Neuronal stem cell (in vitro differentiated cells): ENCODE measurements at regions not wholly inside any gene's neighbourhood (a gene's known extent, or its start where the extent isn't known, plus 50 kb on each side); places are given as distances from the start of the nearest gene placed in this dataset.

Experiments used
- DNase-seq: peaks from one replicate; pipeline ENCODE4 v3.0.0-alpha.2; 2013; ENCODE audit warnings: low spot score
- H2AFZ ChIP-seq: one replicate; pipeline ENCODE4 v1.6.1; 2013; ENCODE audit warnings: mild to moderate bottlenecking, low read length, inconsistent platforms
- H2AK5ac ChIP-seq: 2 replicates; pipeline ENCODE4 v1.6.1; 2013; ENCODE audit warnings: low read depth, mild to moderate bottlenecking, inconsistent platforms, low read length, moderate library complexity, mixed read lengths
- H2BK120ac ChIP-seq: 2 replicates; pipeline ENCODE4 v1.6.1; 2013; ENCODE audit warnings: low read depth, mild to moderate bottlenecking, inconsistent platforms, low read length, moderate library complexity, mixed read lengths
- H2BK12ac ChIP-seq: one replicate; pipeline ENCODE4 v1.6.1; 2013; ENCODE audit warnings: low read length, inconsistent platforms
- H2BK15ac ChIP-seq: 2 replicates; pipeline ENCODE4 v1.6.1; 2013; ENCODE audit warnings: mild to moderate bottlenecking, low read length, inconsistent platforms, mixed read lengths
- H2BK5ac ChIP-seq: one replicate; pipeline ENCODE4 v1.6.1; 2013; ENCODE audit warnings: inconsistent platforms, mild to moderate bottlenecking, low read length, moderate library complexity
- H3K14ac ChIP-seq: one replicate; pipeline ENCODE4 v1.6.1; 2013; ENCODE audit warnings: low read length, inconsistent platforms
- H3K18ac ChIP-seq: 2 replicates; pipeline ENCODE4 v1.6.1; 2013; ENCODE audit warnings: low read length, inconsistent platforms
- H3K23ac ChIP-seq: 2 replicates; pipeline ENCODE4 v1.6.1; 2013; ENCODE audit warnings: low read depth, mild to moderate bottlenecking, mixed read lengths, low read length, inconsistent platforms; ENCODE audit not compliant: poor library complexity
- H3K27ac ChIP-seq: replicated peaks from 3 replicates; pipeline ENCODE4 v1.5.1; 2013; ENCODE audit warnings: low read length, inconsistent platforms
- H3K27me3 ChIP-seq, 3 experiments: 2 replicates each; pipeline ENCODE4 v1.6.1; 2013; ENCODE audit warnings: low read length in 3 of 3, mild to moderate bottlenecking in 2 of 3, inconsistent platforms in 1 of 3, low read depth in 1 of 3, mixed read lengths in 1 of 3, moderate library complexity in 1 of 3; ENCODE audit not compliant: control insufficient read depth in 3 of 3, insufficient read depth in 3 of 3
- H3K36me3 ChIP-seq, 2 donors: replicated peaks in 1 of 2; 2 replicates each; pipeline ENCODE4 v1.6.1; 2013; ENCODE audit warnings: low read length in 2 of 2; ENCODE audit not compliant: control insufficient read depth in 2 of 2, insufficient read depth in 2 of 2
- H3K4ac ChIP-seq: 2 replicates; pipeline ENCODE4 v1.6.1; 2013; ENCODE audit warnings: inconsistent platforms, mild to moderate bottlenecking, low read length, moderate library complexity
- H3K4me1 ChIP-seq, 2 donors: 1 replicate in 1 of 2; 2 replicates in 1 of 2; pipeline ENCODE4 v1.6.1; 2013; ENCODE audit warnings: low read length in 2 of 2, low read depth in 1 of 2; ENCODE audit not compliant: control insufficient read depth in 2 of 2, insufficient read depth in 1 of 2
- H3K4me2 ChIP-seq: one replicate; pipeline ENCODE4 v1.6.1; 2013; ENCODE audit warnings: mild to moderate bottlenecking, low read length, inconsistent platforms; ENCODE audit not compliant: insufficient read depth, poor library complexity, severe bottlenecking
- H3K4me3 ChIP-seq, 2 donors: 2 replicates each; pipeline ENCODE4 v1.5.1; 2013; ENCODE audit warnings: low read length in 2 of 2, mild to moderate bottlenecking in 2 of 2, inconsistent platforms in 1 of 2, moderate library complexity in 1 of 2
- H3K79me1 ChIP-seq: one replicate; pipeline ENCODE4 v1.6.1; 2013; ENCODE audit warnings: low read depth, mild to moderate bottlenecking, inconsistent platforms, low read length, moderate library complexity
- H3K9ac ChIP-seq: one replicate; pipeline ENCODE4 v1.6.1; 2013; ENCODE audit warnings: mild to moderate bottlenecking, low read depth, low read length, inconsistent platforms; ENCODE audit not compliant: poor library complexity
- H3K9me3 ChIP-seq, 2 donors: replicated peaks in 1 of 2; 2 replicates each; pipeline versions ENCODE3 to v1.6.1; 2013; ENCODE audit warnings: low read length in 2 of 2, mild to moderate bottlenecking in 2 of 2, inconsistent platforms in 1 of 2, low read depth in 1 of 2, mixed read lengths in 1 of 2, moderate library complexity in 1 of 2; ENCODE audit not compliant: control insufficient read depth in 2 of 2, insufficient read depth in 1 of 2
- H4K8ac ChIP-seq: one replicate; pipeline ENCODE4 v1.6.1; 2013; ENCODE audit warnings: low read depth, mild to moderate bottlenecking, inconsistent platforms, low read length, moderate library complexity
- H4K91ac ChIP-seq: one replicate; pipeline ENCODE4 v1.6.1; 2013; ENCODE audit warnings: low read length, low read depth, mild to moderate bottlenecking, inconsistent platforms; ENCODE audit not compliant: poor library complexity
- WGBS, 2 donors: extraction: QIAGEN DNeasy Blood & Tissue Kit; methylation state at CpG; one replicate each; pipeline ENCODE4 v1.1.7; 2013; ENCODE audit warnings: missing lambda C conversion rate in 2 of 2, mixed read lengths in 1 of 2; ENCODE audit not compliant: insufficient read length in 2 of 2, insufficient replicate concordance in 1 of 2; ENCODE audit errors: extremely low coverage in 2 of 2; 5-methylcytosine and 5-hydroxymethylcytosine counted together

DNA sequence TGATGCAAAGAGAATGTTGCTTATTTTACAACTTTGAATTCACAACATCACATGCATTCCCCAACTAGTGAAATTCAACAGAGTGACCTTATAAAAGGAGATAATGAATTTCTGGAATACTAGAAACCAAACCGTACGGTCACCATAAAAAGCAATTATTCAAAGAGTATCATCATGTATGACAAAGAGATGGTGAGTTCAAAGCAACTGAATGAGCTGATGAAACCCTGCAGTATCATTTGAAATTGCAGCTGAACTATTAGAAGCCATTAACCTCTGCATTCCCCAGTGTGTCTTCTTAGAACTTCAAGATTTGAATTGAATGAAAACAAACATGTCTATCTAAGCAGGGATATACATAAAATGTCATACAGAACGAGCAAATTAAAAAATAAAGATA lies 172.4 kb downstream of the SLITRK2 start:
- Histone ChIP-seq H3K18ac (no peak overlapping the region), H2BK15ac (no peak overlapping the region), H2BK12ac (no peak overlapping the region), H2AK5ac (no peak overlapping the region), H3K27ac (no peak overlapping the region), H3K23ac (no peak overlapping the region), H3K9ac (no peak overlapping the region), H2BK5ac (no peak overlapping the region), H3K9me3 (no peaks in the 10 kb centered on the region), H3K36me3 (no peaks in the 10 kb centered on the region), H4K91ac (no peak overlapping the region), H2BK120ac (no peak overlapping the region), H3K79me1 (no peaks in the 10 kb centered on the region), H2AFZ (no peak overlapping the region), H3K14ac (no peak overlapping the region), H3K27me3 (no peaks in the 10 kb centered on the region), H3K4me2 (no peak overlapping the region), H4K8ac (no peak overlapping the region), H3K4ac (no peak overlapping the region), H3K4me3 (no peak overlapping the region), H3K4me1 (no peaks in the 10 kb centered on the region)
- no CpG with 5 or more reads among the region's 3 CpGs for WGBS, 2 donors
- no peak for DNase-seq

- Histone ChIP-seq H2BK5ac (no peak overlapping the region), H4K8ac (no peak overlapping the region), H3K4ac (no peak overlapping the region), H3K14ac (no peak overlapping the region), H2AFZ (no peak overlapping the region), H3K4me3 (no peak overlapping the region), H2AK5ac (no peak overlapping the region), H3K27ac (no peak overlapping the region), H3K4me1 (no peaks in the 10 kb centered on the region), H4K91ac (no peak overlapping the region), H3K4me2 (no peak overlapping the region), H3K79me1 (no peaks in the 10 kb centered on the region), H3K9ac (no peak overlapping the region), H3K9me3 (no peaks in the 10 kb centered on the region), H2BK15ac (no peak overlapping the region), H3K36me3 (no peaks in the 10 kb centered on the region), H3K23ac (no peak overlapping the region), H2BK120ac (no peak overlapping the region), H3K27me3 (no peaks in the 10 kb centered on the region), H2BK12ac (no peak overlapping the region), H3K18ac (no peak overlapping the region)
- DNase-seq, result no peak
- no CpG with 5 or more reads among the region's 3 CpGs for WGBS, 2 donors
These were observed 189.0 kb downstream of the SLITRK2 start for GRCh38 chrX:146006637-146007036.

DNA sequence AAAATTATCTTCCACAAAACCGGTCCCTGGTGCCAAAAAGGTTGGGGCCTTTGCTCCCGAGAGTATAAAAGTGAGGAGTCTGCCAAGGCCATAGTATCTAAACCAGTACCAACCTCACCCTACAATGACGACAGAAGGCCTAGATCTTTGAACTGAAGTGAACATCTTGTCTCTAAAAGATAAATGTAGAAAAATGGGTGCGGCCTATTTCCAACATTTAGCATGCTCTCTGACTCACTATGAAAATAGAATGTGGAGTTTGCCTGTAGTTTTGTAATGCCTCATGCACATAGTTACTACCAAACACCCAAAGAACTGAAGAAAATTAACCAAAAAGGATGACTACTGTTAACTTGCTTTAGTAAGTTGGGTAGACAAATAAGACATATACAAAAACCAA lies 218.4 kb downstream of the SLITRK2 start:
- Histone ChIP-seq H2AFZ (no peak overlapping the region), H3K4me3 (no peak overlapping the region), H3K4me1 (no peaks in the 10 kb centered on the region), H3K79me1 (no peaks in the 10 kb centered on the region), H3K9ac (no peak overlapping the region), H3K27ac (no peak overlapping the region), H3K14ac (no peak overlapping the region), H2BK120ac (no peak overlapping the region), H3K36me3 (no peaks in the 10 kb centered on the region), H4K8ac (no peak overlapping the region), H3K27me3 (no peaks in the 10 kb centered on the region), H3K9me3 (no peaks in the 10 kb centered on the region), H3K4ac (no peak overlapping the region), H2AK5ac (no peak overlapping the region), H3K23ac (no peak overlapping the region), H2BK12ac (no peak overlapping the region), H2BK5ac (no peak overlapping the region), H4K91ac (no peak overlapping the region), H3K18ac (no peak overlapping the region), H2BK15ac (no peak overlapping the region), H3K4me2 (no peak overlapping the region)
- WGBS, 2 donors, result no CpG with 5 or more reads among the region's 4 CpGs
- no peak for DNase-seq

DNA sequence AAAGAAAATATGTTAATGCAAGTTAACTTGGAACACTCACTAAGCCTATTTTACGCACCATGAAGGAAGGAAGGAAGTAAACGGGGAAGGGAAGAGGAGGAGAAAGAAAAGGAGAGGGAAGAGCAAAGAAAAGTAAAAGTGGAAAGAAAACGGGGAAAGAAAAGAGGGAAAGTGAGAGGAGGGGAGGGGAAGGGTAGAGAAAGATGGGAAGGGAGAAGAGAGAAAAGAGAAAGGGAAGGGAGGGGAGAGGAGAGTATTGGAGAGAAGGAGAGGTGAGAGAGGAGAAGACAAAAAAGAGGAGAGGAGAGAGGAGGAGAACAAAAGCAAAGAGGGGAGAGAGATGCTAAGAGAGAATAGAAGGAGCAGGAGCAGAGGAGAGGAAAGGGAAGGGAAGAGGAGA lies 224.1 kb downstream of the SLITRK2 start:
- no peak overlapping the region for H3K4me2 ChIP-seq
- H4K91ac ChIP-seq, result no peak overlapping the region
- H2AK5ac ChIP-seq, result no peak overlapping the region
- H2BK15ac ChIP-seq, result no peak overlapping the region
- WGBS, 2 donors, result 88 to 89% methylated on average over 1 of the region's 3 CpGs
- no peak overlapping the region for H3K14ac ChIP-seq
- H2BK12ac ChIP-seq, result no peak overlapping the region
- H3K27me3 ChIP-seq, result no peaks in the 10 kb centered on the region
- no peak overlapping the region for H3K18ac ChIP-seq
- H4K8ac ChIP-seq, result no peak overlapping the region
- H3K4ac ChIP-seq, result no peak overlapping the region
- H3K4me3 ChIP-seq, result no peak overlapping the region
- H3K9ac ChIP-seq, result no peak overlapping the region
- H3K4me1 ChIP-seq, result no peaks in the 10 kb centered on the region
- no peaks in the 10 kb centered on the region for H3K79me1 ChIP-seq
- H3K36me3 ChIP-seq, result no peaks in the 10 kb centered on the region
- no peak overlapping the region for H2BK120ac ChIP-seq
- no peak for DNase-seq
- H2BK5ac ChIP-seq, result no peak overlapping the region
- no peak overlapping the region for H2AFZ ChIP-seq
- H3K9me3 ChIP-seq, result no peaks in the 10 kb centered on the region
- H3K23ac ChIP-seq, result no peak overlapping the region
- H3K27ac ChIP-seq, result no peak overlapping the region
